H1 (cell line): ENCODE measurements at regions not wholly inside any gene's neighbourhood (a gene's known extent, or its start where the extent isn't known, plus 50 kb on each side); places are given as distances from the start of the nearest gene placed in this dataset.

Source experiments
- CTCF ChIA-PET: fragments of 300-600 bp; sonication (Branson Sonifier 250); formaldehyde crosslinking; loops from one replicate; lab custom pipeline; 2021; ENCODE audit not compliant: partially characterized antibody; lab: Charles Lee
- POLR2A ChIA-PET: fragments of 300-600 bp; sonication (Branson Sonifier 250); formaldehyde crosslinking; loops from one replicate; lab custom pipeline; 2021; ENCODE audit warnings: inconsistent platforms; ENCODE audit not compliant: partially characterized antibody; lab: Charles Lee
- DNase-seq, 2 experiments: peaks; one replicate each; pipeline versions ENCODE4 v3.0.0 to v3.0.0-alpha.2; 2010 to 2022; ENCODE audit warnings: low spot score in 2 of 2, low read depth in 1 of 2, mixed read lengths in 1 of 2
- FAIRE-seq: peaks from 2 replicates; lab custom pipeline; 2011; peaks lifted over from hg19 to GRCh38; lab: Jason Lieb, UNC
- H2AFZ ChIP-seq: 2 replicates; pipeline ENCODE4 v1.8.1; 2012; ENCODE audit warnings: low read length, inconsistent platforms
- H2AK5ac ChIP-seq: 2 replicates; pipeline ENCODE4 v1.6.1; 2013; ENCODE audit warnings: low read depth, low read length
- H2BK120ac ChIP-seq: replicated peaks from 2 replicates; pipeline ENCODE3; 2013; ENCODE audit warnings: low read depth, low read length, inconsistent platforms
- H2BK12ac ChIP-seq: 2 replicates; pipeline ENCODE4 v1.6.1; 2013; ENCODE audit warnings: low read depth, low read length
- H2BK15ac ChIP-seq: 2 replicates; pipeline ENCODE4 v1.6.1; 2013; ENCODE audit warnings: low read length
- H2BK20ac ChIP-seq: 2 replicates; pipeline ENCODE4 v1.6.1; 2013; ENCODE audit warnings: low read length
- H2BK5ac ChIP-seq: 2 replicates; pipeline ENCODE4 v1.6.1; 2013; ENCODE audit warnings: low read depth, low read length
- H3K14ac ChIP-seq: 2 replicates; pipeline ENCODE4 v1.6.1; 2013; ENCODE audit warnings: inconsistent platforms; ENCODE audit not compliant: insufficient read length
- H3K18ac ChIP-seq: 2 replicates; pipeline ENCODE4 v1.6.1; 2013; ENCODE audit warnings: low read length; ENCODE audit errors: extremely low read depth
- H3K23ac ChIP-seq: 2 replicates; pipeline ENCODE4 v1.6.1; 2013; ENCODE audit warnings: inconsistent platforms; ENCODE audit not compliant: insufficient read length
- H3K23me2 ChIP-seq: 2 replicates; pipeline ENCODE4 v1.6.1; 2013; ENCODE audit warnings: low read depth, low read length
- H3K27ac ChIP-seq: 2 replicates; pipeline ENCODE4 v1.6.1; 2011; ENCODE audit warnings: low read depth, low read length, inconsistent platforms
- H3K27me3 ChIP-seq, 4 experiments: replicated peaks in 1 of 4; 1 replicate in 1 of 4; 2 replicates in 3 of 4; pipeline versions ENCODE4 v1.6.1 to v1.8.1; 2011 to 2013; ENCODE audit warnings: low read length in 3 of 4, mild to moderate bottlenecking in 3 of 4, inconsistent platforms in 2 of 4, mixed read lengths in 2 of 4, moderate library complexity in 1 of 4; ENCODE audit not compliant: control insufficient read depth in 3 of 4, insufficient read depth in 3 of 4; ENCODE audit errors: extremely low read depth in 1 of 4
- H3K36me3 ChIP-seq, 4 experiments: 2 replicates each; pipeline versions ENCODE4 v1.6.1 to v1.8.1; 2011 to 2013; ENCODE audit warnings: mild to moderate bottlenecking in 4 of 4, low read length in 3 of 4, moderate library complexity in 2 of 4, control low read depth in 1 of 4, inconsistent platforms in 1 of 4; ENCODE audit not compliant: insufficient read depth in 4 of 4, control insufficient read depth in 2 of 4
- H3K4ac ChIP-seq: replicated peaks from 2 replicates; pipeline ENCODE3; 2013; ENCODE audit warnings: low read length, low read depth, mixed read lengths, inconsistent platforms; ENCODE audit not compliant: insufficient read length
- H3K4me1 ChIP-seq, 4 experiments: replicated peaks in 1 of 4; 1 replicate in 1 of 4; 2 replicates in 3 of 4; pipeline versions ENCODE4 v1.6.1 to v1.8.1; 2011 to 2013; ENCODE audit warnings: low read length in 3 of 4, inconsistent platforms in 2 of 4, mixed read lengths in 1 of 4; ENCODE audit not compliant: insufficient read depth in 4 of 4, control insufficient read depth in 3 of 4
- H3K4me2 ChIP-seq, 2 experiments: 2 replicates each; pipeline versions ENCODE4 v1.6.1 to v1.8.1; 2011 to 2013; ENCODE audit warnings: low read depth in 2 of 2, low read length in 2 of 2, control low read depth in 1 of 2, inconsistent platforms in 1 of 2, mild to moderate bottlenecking in 1 of 2; ENCODE audit not compliant: insufficient read depth in 1 of 2
- H3K4me3 ChIP-seq, 4 experiments: fragments of 200-600, 300-600 bp in 1 of 4; sonication (generic), shearing (Covaris generic), sonication (Bioruptor Twin) in 1 of 4; 2 replicates each; pipeline versions ENCODE4 v1.5.1 to v1.8.1; 2011 to 2016; ENCODE audit warnings: low read length in 4 of 4, low read depth in 3 of 4, control low read depth in 2 of 4, inconsistent platforms in 2 of 4, mild to moderate bottlenecking in 2 of 4, mixed read lengths in 1 of 4, moderate library complexity in 1 of 4; ENCODE audit not compliant: insufficient read depth in 2 of 4; ENCODE audit errors: extremely low read depth in 1 of 4
- H3K56ac ChIP-seq: replicated peaks from 2 replicates; pipeline ENCODE3; 2013; ENCODE audit warnings: low read depth, mild to moderate bottlenecking, mixed read lengths, low read length, inconsistent platforms; ENCODE audit not compliant: insufficient read length
- H3K79me1 ChIP-seq: 2 replicates; pipeline ENCODE4 v1.6.1; 2013; ENCODE audit warnings: low read depth, low read length, control low read depth
- H3K79me2 ChIP-seq, 2 experiments: 2 replicates each; pipeline versions ENCODE4 v1.6.1 to v1.8.1; 2012 to 2013; ENCODE audit warnings: low read length in 2 of 2, mild to moderate bottlenecking in 2 of 2, inconsistent platforms in 1 of 2; ENCODE audit not compliant: insufficient read depth in 2 of 2, control insufficient read depth in 1 of 2
- H3K9ac ChIP-seq, 4 experiments: replicated peaks in 1 of 4; 1 replicate in 1 of 4; 2 replicates in 3 of 4; pipeline versions ENCODE4 v1.6.1 to v1.8.1; 2011 to 2013; ENCODE audit warnings: low read depth in 3 of 4, low read length in 3 of 4, control low read depth in 2 of 4, mild to moderate bottlenecking in 2 of 4, moderate library complexity in 2 of 4, inconsistent platforms in 1 of 4; ENCODE audit errors: extremely low read depth in 1 of 4
- H3K9me3 ChIP-seq, 2 experiments: 2 replicates each; pipeline versions ENCODE4 v1.6.1 to v1.8.1; 2012 to 2013; ENCODE audit warnings: mild to moderate bottlenecking in 2 of 2, moderate library complexity in 2 of 2, control low read depth in 1 of 2, inconsistent platforms in 1 of 2, low read depth in 1 of 2, low read length in 1 of 2, mixed read lengths in 1 of 2; ENCODE audit not compliant: insufficient read depth in 2 of 2
- H4K20me1 ChIP-seq, 2 experiments: replicated peaks in 1 of 2; 2 replicates each; pipeline versions ENCODE3 to v1.8.1; 2011 to 2013; ENCODE audit warnings: inconsistent platforms in 2 of 2, low read length in 2 of 2, mild to moderate bottlenecking in 1 of 2; ENCODE audit not compliant: insufficient read depth in 2 of 2, control insufficient read depth in 1 of 2
- H4K5ac ChIP-seq: 2 replicates; pipeline ENCODE4 v1.6.1; 2013; ENCODE audit warnings: low read length, low read depth, mixed read lengths, inconsistent platforms; ENCODE audit not compliant: insufficient read length
- H4K8ac ChIP-seq: 2 replicates; pipeline ENCODE4 v1.8.0; 2013; ENCODE audit warnings: mild to moderate bottlenecking, moderate library complexity, low read length, inconsistent platforms; ENCODE audit not compliant: insufficient read depth; ENCODE audit errors: extremely low read depth
- H4K91ac ChIP-seq: replicated peaks from 2 replicates; pipeline ENCODE3; 2013; ENCODE audit warnings: low read length, mixed read lengths, inconsistent platforms; ENCODE audit not compliant: insufficient read length
- ASH2L ChIP-seq: fragments of 200-600, 300-600 bp; sonication (generic); IDR thresholded peaks from one replicate; pipeline ENCODE4 v1.7.1; 2017; ENCODE audit warnings: low read length
- CBX8 ChIP-seq: fragments of 300-800, 300-1000 bp; sonication (generic); IDR thresholded peaks from 2 replicates; pipeline ENCODE4 v1.7.1; 2016; ENCODE audit warnings: low read depth, low read length, borderline replicate concordance
- CREB1 ChIP-seq: IDR thresholded peaks from 2 replicates; pipeline ENCODE4 v1.6.1; 2012; ENCODE audit warnings: inconsistent platforms
- CTBP2 ChIP-seq: IDR thresholded peaks from 2 replicates; pipeline ENCODE4 v1.7.0; 2011; ENCODE audit warnings: borderline replicate concordance, mild to moderate bottlenecking, moderate library complexity, mixed read lengths, low read length; ENCODE audit not compliant: insufficient read depth, insufficient read length
- FOSL1 ChIP-seq: IDR thresholded peaks from 2 replicates; pipeline ENCODE4 v1.6.1; 2011; ENCODE audit warnings: mild to moderate bottlenecking, low read depth, low read length, moderate library complexity; ENCODE audit not compliant: insufficient read depth
- MAFK ChIP-seq: IDR thresholded peaks from 2 replicates; pipeline ENCODE4 v1.6.1; 2012; ENCODE audit warnings: low read depth, mild to moderate bottlenecking, improper control_type of control experiment, low read length
- POLR2A ChIP-seq, 2 experiments: IDR thresholded peaks; 1 replicate in 1 of 2; 2 replicates in 1 of 2; pipeline ENCODE4 v1.6.1; 2011; ENCODE audit warnings: low read depth in 2 of 2, low read length in 2 of 2, mild to moderate bottlenecking in 2 of 2; ENCODE audit errors: control extremely low read depth in 1 of 2
- POLR2AphosphoS5 ChIP-seq: IDR thresholded peaks from 2 replicates; pipeline ENCODE4 v1.6.1; 2011; ENCODE audit warnings: low read depth, low read length
- SAP30 ChIP-seq: fragments of 300-600 bp; sonication (generic); IDR thresholded peaks from 2 replicates; pipeline ENCODE4 v1.7.1; 2012; ENCODE audit warnings: low read length, moderate library complexity, mild to moderate bottlenecking, inconsistent platforms; ENCODE audit not compliant: insufficient read depth, insufficient replicate concordance
- SP1 ChIP-seq: IDR thresholded peaks from 2 replicates; pipeline ENCODE4 v1.6.1; 2011; ENCODE audit warnings: low read depth, low read length
- SUZ12 ChIP-seq: fragments of 200-600 bp; sonication (generic); IDR thresholded peaks from 2 replicates; pipeline ENCODE4 v1.6.1; 2012; ENCODE audit warnings: mild to moderate bottlenecking, inconsistent platforms, low read length, moderate library complexity, mixed read lengths
- ZNF274 ChIP-seq: IDR thresholded peaks from 2 replicates; pipeline ENCODE4 v1.7.0; 2012; ENCODE audit warnings: low read length, borderline replicate concordance; ENCODE audit errors: extremely low read depth
- WGBS, 2 experiments: shearing (Covaris generic) in 1 of 2; methylation state at CpG; one replicate each; pipeline versions ENCODE4 v1.1.6 to v1.1.7; 2013 to 2015; ENCODE audit warnings: low lambda C conversion rate in 2 of 2, mixed read lengths in 2 of 2, inconsistent platforms in 1 of 2, low coverage in 1 of 2, missing lambda C conversion rate in 1 of 2; ENCODE audit not compliant: insufficient replicate concordance in 2 of 2, insufficient coverage in 1 of 2, insufficient read length in 1 of 2; ENCODE audit errors: extremely low coverage in 1 of 2, missing lambda C conversion rate in 1 of 2; 5-methylcytosine and 5-hydroxymethylcytosine counted together
- TF ChIP-seq, protein P1 (sequence below), 3 experiments: IDR thresholded peaks; 1 replicate in 2 of 3; 2 replicates in 1 of 3; pipeline versions ENCODE4 v1.5.1 to v1.6.1; 2011; ENCODE audit warnings: low read length in 3 of 3, mild to moderate bottlenecking in 3 of 3, inconsistent platforms in 2 of 3, low read depth in 1 of 3, moderate library complexity in 1 of 3; ENCODE audit not compliant: insufficient read depth in 1 of 3; ENCODE audit errors: control extremely low read depth in 1 of 3

DNA sequence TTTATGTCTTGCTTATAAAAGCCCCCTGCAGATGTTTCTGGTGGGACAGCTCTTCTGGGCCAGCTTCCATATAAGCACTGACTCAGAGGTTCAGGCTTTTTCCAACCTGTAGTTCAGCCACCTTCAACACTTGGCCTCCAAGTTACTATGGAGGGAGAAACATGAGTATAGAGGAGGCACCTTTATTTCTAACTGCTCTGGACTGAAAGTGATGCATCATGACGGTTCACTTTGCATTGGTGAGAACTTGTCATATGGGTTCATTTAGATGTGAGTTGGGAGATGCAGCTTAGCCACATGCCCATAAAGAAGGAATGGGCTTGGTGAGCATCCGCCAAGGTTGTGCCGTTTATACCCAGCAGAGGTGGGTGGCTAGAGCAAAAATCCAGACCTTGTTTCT is 58.8 kb upstream of the CFAP161 start:
- no peak overlapping the region for H3K4me3 ChIP-seq
- H2BK20ac ChIP-seq = no peak overlapping the region
- no peak overlapping the region for H2AK5ac ChIP-seq
- no peak overlapping the region for H3K14ac ChIP-seq
- ChIA-PET CTCF (interaction anchor here (0.6 to 2.5 kb wide), 4 partner anchors 28 to 191 kb away, joined by 3 to 11 read pairs (median 4); no protein-coding TSS in a partner anchor), POLR2A (interaction anchor here (0.8 kb wide), 1 partner anchor 18 kb away, joined by 3 read pairs; no protein-coding TSS in a partner anchor)
- H4K91ac ChIP-seq = no peak overlapping the region
- no peak overlapping the region for H2BK15ac ChIP-seq
- no peak overlapping the region for H2BK12ac ChIP-seq
- no peaks in the 10 kb centered on the region for H3K79me2 ChIP-seq
- TF ChIP-seq CREB1 (no peak), MAFK (no peak), CTBP2 (no peak), CBX8 (no peak), ZNF274 (no peak), ASH2L (no peak), FOSL1 (no peak), SAP30 (no peak), POLR2AphosphoS5 (no peak), SUZ12 (no peak), POLR2A (IDR thresholded peaks at IDR 0.05; ENCODE audit: control extremely low read depth in 1 of 2, low read depth in 2 of 2, low read length in 2 of 2) (no peak), SP1 (no peak)
- TF ChIP-seq, protein P1, sequence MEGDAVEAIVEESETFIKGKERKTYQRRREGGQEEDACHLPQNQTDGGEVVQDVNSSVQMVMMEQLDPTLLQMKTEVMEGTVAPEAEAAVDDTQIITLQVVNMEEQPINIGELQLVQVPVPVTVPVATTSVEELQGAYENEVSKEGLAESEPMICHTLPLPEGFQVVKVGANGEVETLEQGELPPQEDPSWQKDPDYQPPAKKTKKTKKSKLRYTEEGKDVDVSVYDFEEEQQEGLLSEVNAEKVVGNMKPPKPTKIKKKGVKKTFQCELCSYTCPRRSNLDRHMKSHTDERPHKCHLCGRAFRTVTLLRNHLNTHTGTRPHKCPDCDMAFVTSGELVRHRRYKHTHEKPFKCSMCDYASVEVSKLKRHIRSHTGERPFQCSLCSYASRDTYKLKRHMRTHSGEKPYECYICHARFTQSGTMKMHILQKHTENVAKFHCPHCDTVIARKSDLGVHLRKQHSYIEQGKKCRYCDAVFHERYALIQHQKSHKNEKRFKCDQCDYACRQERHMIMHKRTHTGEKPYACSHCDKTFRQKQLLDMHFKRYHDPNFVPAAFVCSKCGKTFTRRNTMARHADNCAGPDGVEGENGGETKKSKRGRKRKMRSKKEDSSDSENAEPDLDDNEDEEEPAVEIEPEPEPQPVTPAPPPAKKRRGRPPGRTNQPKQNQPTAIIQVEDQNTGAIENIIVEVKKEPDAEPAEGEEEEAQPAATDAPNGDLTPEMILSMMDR (IDR thresholded peaks at IDR 0.05; ENCODE audit: control extremely low read depth in 1 of 3, insufficient read depth in 1 of 3, low read depth in 1 of 3, low read length in 3 of 3) = no peak
- FAIRE-seq (no peak), DNase-seq (no peak)
- no peak overlapping the region for H2AFZ ChIP-seq
- no peak overlapping the region for H3K56ac ChIP-seq
- H4K8ac ChIP-seq = no peak overlapping the region
- no peak overlapping the region for H4K5ac ChIP-seq
- no peak overlapping the region for H3K4ac ChIP-seq
- no peaks in the 10 kb centered on the region for H4K20me1 ChIP-seq
- no peak overlapping the region for H2BK120ac ChIP-seq
- no peak overlapping the region for H3K23ac ChIP-seq
- no peaks in the 10 kb centered on the region for H3K9me3 ChIP-seq
- no peaks in the 10 kb centered on the region for H3K36me3 ChIP-seq
- 94% methylated on average over 3 of the region's 3 CpGs; no CpG with 5 or more reads in 1 of the 2 experiments for WGBS, 2 experiments
- H3K18ac ChIP-seq = no peak overlapping the region
- no peak overlapping the region for H2BK5ac ChIP-seq
- no peak overlapping the region for H3K27ac ChIP-seq
- H3K9ac ChIP-seq = no peak overlapping the region
- no peaks in the 10 kb centered on the region for H3K4me1 ChIP-seq
- H3K4me2 ChIP-seq = no peak overlapping the region
- H3K23me2 ChIP-seq = no peaks in the 10 kb centered on the region
- H3K27me3 ChIP-seq = no peaks in the 10 kb centered on the region
- H3K79me1 ChIP-seq = no peaks in the 10 kb centered on the region
